KMS-11 (cell line): ENCODE measurements at regions not wholly inside any gene's neighbourhood (a gene's known extent, or its start where the extent isn't known, plus 50 kb on each side); places are given as distances from the start of the nearest gene placed in this dataset.

Experiments
- H2AFZ ChIP-seq: fragments of 200-600 bp; sonication (generic); 2 replicates; pipeline ENCODE4 v1.6.1; 2016; ENCODE audit warnings: antibody characterized with exemption, mixed run types, low read depth
- H3K27ac ChIP-seq: fragments of 200-600 bp; sonication (generic); 2 replicates; pipeline ENCODE4 v1.6.1; 2016; ENCODE audit warnings: mild to moderate bottlenecking, mixed run types
- H3K27me3 ChIP-seq: fragments of 200-600 bp; sonication (generic); 2 replicates; pipeline ENCODE4 v1.6.1; 2017; ENCODE audit warnings: mild to moderate bottlenecking, low read depth, mixed run types, moderate library complexity; ENCODE audit not compliant: insufficient read depth
- H3K36me3 ChIP-seq: fragments of 200-600 bp; sonication (generic); 2 replicates; pipeline ENCODE4 v1.6.1; 2017; ENCODE audit warnings: mild to moderate bottlenecking, mixed run types; ENCODE audit not compliant: insufficient read depth
- H3K4me1 ChIP-seq: fragments of 200-600 bp; sonication (generic); 2 replicates; pipeline ENCODE4 v1.6.1; 2016; ENCODE audit warnings: mild to moderate bottlenecking, low read depth, mixed run types; ENCODE audit not compliant: poor library complexity, severe bottlenecking
- H3K4me2 ChIP-seq: fragments of 200-600 bp; sonication (generic); 2 replicates; pipeline ENCODE4 v1.7.0; 2016; ENCODE audit warnings: mild to moderate bottlenecking, mixed run types
- H3K4me3 ChIP-seq: fragments of 200-600 bp; sonication (generic); IDR thresholded peaks from 2 replicates; pipeline ENCODE4 v1.6.1; 2017; ENCODE audit warnings: low read depth, low read length, mixed read lengths; ENCODE audit not compliant: insufficient read depth
- H3K79me2 ChIP-seq: fragments of 200-600 bp; sonication (generic); 2 replicates; pipeline ENCODE4 v1.6.1; 2016; ENCODE audit warnings: low read depth, mixed run types; ENCODE audit not compliant: insufficient read depth
- H3K9ac ChIP-seq: fragments of 200-600 bp; sonication (generic); 2 replicates; pipeline ENCODE4 v1.6.1; 2016; ENCODE audit warnings: mild to moderate bottlenecking, mixed run types
- H4K20me1 ChIP-seq: fragments of 200-600 bp; sonication (generic); 2 replicates; pipeline ENCODE4 v1.6.1; 2016; ENCODE audit warnings: mild to moderate bottlenecking, mixed run types; ENCODE audit not compliant: insufficient read depth
- CTCF ChIP-seq: fragments of 200-600 bp; sonication (generic); conservative IDR thresholded peaks from 2 replicates; pipeline ENCODE4 v1.6.1; 2017; ENCODE audit warnings: low read depth, mild to moderate bottlenecking, antibody characterized with exemption, low read length, moderate library complexity, mixed read lengths

- Histone ChIP-seq H3K27ac (no peak overlapping the region), H3K4me3 (no peak overlapping the region), H2AFZ (no peak overlapping the region), H3K9ac (no peak overlapping the region), H3K4me2 (no peak overlapping the region), H4K20me1 (no peaks in the 10 kb centered on the region), H3K4me1 (peaks cover 10% of the 10 kb centered on the region), H3K79me2 (no peaks in the 10 kb centered on the region), H3K27me3 (no peaks in the 10 kb centered on the region), H3K36me3 (no peaks in the 10 kb centered on the region)
- TF ChIP-seq CTCF: no peak
Observed at GRCh38 chr21:35217504-35218060, 168.5 kb upstream of the RUNX1 start.

- H3K27me3 ChIP-seq: no peaks in the 10 kb centered on the region
- no peaks in the 10 kb centered on the region for H3K79me2 ChIP-seq
- H4K20me1 ChIP-seq: no peaks in the 10 kb centered on the region
- TF ChIP-seq CTCF: no peak
- H3K9ac ChIP-seq: no peak overlapping the region
- no peak overlapping the region for H2AFZ ChIP-seq
- H3K4me3 ChIP-seq: no peak overlapping the region
- H3K4me2 ChIP-seq: no peak overlapping the region
- no peak overlapping the region for H3K27ac ChIP-seq
- peaks cover 5% of the 10 kb centered on the region for H3K4me1 ChIP-seq
- no peaks in the 10 kb centered on the region for H3K36me3 ChIP-seq
Observed at GRCh38 chr21:35216996-35217395, 167.9 kb upstream of the RUNX1 start.

- H3K79me2 ChIP-seq: no peaks in the 10 kb centered on the region
- H3K4me2 ChIP-seq: no peak overlapping the region
- no peaks in the 10 kb centered on the region for H3K4me1 ChIP-seq
- no peaks in the 10 kb centered on the region for H3K27me3 ChIP-seq
- no peak for TF ChIP-seq CTCF
- no peak overlapping the region for H3K27ac ChIP-seq
- H3K9ac ChIP-seq: no peak overlapping the region
- H3K4me3 ChIP-seq: no peak overlapping the region
- H4K20me1 ChIP-seq: no peaks in the 10 kb centered on the region
- H2AFZ ChIP-seq: no peak overlapping the region
- H3K36me3 ChIP-seq: no peaks in the 10 kb centered on the region
Observed at GRCh38 chr21:35215870-35216269, 166.8 kb upstream of the RUNX1 start.

GRCh38 chr21:35212393-35213127 lies 163.5 kb upstream of the RUNX1 start:
- Histone ChIP-seq H3K27ac (no peak overlapping the region), H3K36me3 (no peaks in the 10 kb centered on the region), H2AFZ (no peak overlapping the region), H3K9ac (no peak overlapping the region), H3K27me3 (no peaks in the 10 kb centered on the region), H3K4me2 (no peak overlapping the region), H3K4me3 (no peak overlapping the region), H3K4me1 (no peaks in the 10 kb centered on the region), H4K20me1 (no peaks in the 10 kb centered on the region), H3K79me2 (no peaks in the 10 kb centered on the region)
- no peak for TF ChIP-seq CTCF
